H1 (cell line): ENCODE measurements at regions not wholly inside any gene's neighbourhood (a gene's known extent, or its start where the extent isn't known, plus 50 kb on each side); places are given as distances from the start of the nearest gene placed in this dataset.

ENCODE experiments used
- CTCF ChIA-PET: fragments of 300-600 bp; sonication (Branson Sonifier 250); formaldehyde crosslinking; loops from one replicate; lab custom pipeline; 2021; ENCODE audit not compliant: partially characterized antibody; lab: Charles Lee
- POLR2A ChIA-PET: fragments of 300-600 bp; sonication (Branson Sonifier 250); formaldehyde crosslinking; loops from one replicate; lab custom pipeline; 2021; ENCODE audit warnings: inconsistent platforms; ENCODE audit not compliant: partially characterized antibody; lab: Charles Lee
- DNase-seq, 2 experiments: peaks; one replicate each; pipeline versions ENCODE4 v3.0.0 to v3.0.0-alpha.2; 2010 to 2022; ENCODE audit warnings: low spot score in 2 of 2, low read depth in 1 of 2, mixed read lengths in 1 of 2
- FAIRE-seq: peaks from 2 replicates; lab custom pipeline; 2011; peaks lifted over from hg19 to GRCh38; lab: Jason Lieb, UNC
- H2AFZ ChIP-seq: 2 replicates; pipeline ENCODE4 v1.8.1; 2012; ENCODE audit warnings: low read length, inconsistent platforms
- H2AK5ac ChIP-seq: 2 replicates; pipeline ENCODE4 v1.6.1; 2013; ENCODE audit warnings: low read depth, low read length
- H2BK120ac ChIP-seq: replicated peaks from 2 replicates; pipeline ENCODE3; 2013; ENCODE audit warnings: low read depth, low read length, inconsistent platforms
- H2BK12ac ChIP-seq: 2 replicates; pipeline ENCODE4 v1.6.1; 2013; ENCODE audit warnings: low read depth, low read length
- H2BK15ac ChIP-seq: 2 replicates; pipeline ENCODE4 v1.6.1; 2013; ENCODE audit warnings: low read length
- H2BK20ac ChIP-seq: 2 replicates; pipeline ENCODE4 v1.6.1; 2013; ENCODE audit warnings: low read length
- H2BK5ac ChIP-seq: 2 replicates; pipeline ENCODE4 v1.6.1; 2013; ENCODE audit warnings: low read depth, low read length
- H3K14ac ChIP-seq: 2 replicates; pipeline ENCODE4 v1.6.1; 2013; ENCODE audit warnings: inconsistent platforms; ENCODE audit not compliant: insufficient read length
- H3K18ac ChIP-seq: 2 replicates; pipeline ENCODE4 v1.6.1; 2013; ENCODE audit warnings: low read length; ENCODE audit errors: extremely low read depth
- H3K23ac ChIP-seq: 2 replicates; pipeline ENCODE4 v1.6.1; 2013; ENCODE audit warnings: inconsistent platforms; ENCODE audit not compliant: insufficient read length
- H3K23me2 ChIP-seq: 2 replicates; pipeline ENCODE4 v1.6.1; 2013; ENCODE audit warnings: low read depth, low read length
- H3K27ac ChIP-seq: 2 replicates; pipeline ENCODE4 v1.6.1; 2011; ENCODE audit warnings: low read depth, low read length, inconsistent platforms
- H3K27me3 ChIP-seq, 4 experiments: replicated peaks in 1 of 4; 1 replicate in 1 of 4; 2 replicates in 3 of 4; pipeline versions ENCODE4 v1.6.1 to v1.8.1; 2011 to 2013; ENCODE audit warnings: low read length in 3 of 4, mild to moderate bottlenecking in 3 of 4, inconsistent platforms in 2 of 4, mixed read lengths in 2 of 4, moderate library complexity in 1 of 4; ENCODE audit not compliant: control insufficient read depth in 3 of 4, insufficient read depth in 3 of 4; ENCODE audit errors: extremely low read depth in 1 of 4
- H3K36me3 ChIP-seq, 4 experiments: 2 replicates each; pipeline versions ENCODE4 v1.6.1 to v1.8.1; 2011 to 2013; ENCODE audit warnings: mild to moderate bottlenecking in 4 of 4, low read length in 3 of 4, moderate library complexity in 2 of 4, control low read depth in 1 of 4, inconsistent platforms in 1 of 4; ENCODE audit not compliant: insufficient read depth in 4 of 4, control insufficient read depth in 2 of 4
- H3K4ac ChIP-seq: replicated peaks from 2 replicates; pipeline ENCODE3; 2013; ENCODE audit warnings: low read length, low read depth, mixed read lengths, inconsistent platforms; ENCODE audit not compliant: insufficient read length
- H3K4me1 ChIP-seq, 4 experiments: replicated peaks in 1 of 4; 1 replicate in 1 of 4; 2 replicates in 3 of 4; pipeline versions ENCODE4 v1.6.1 to v1.8.1; 2011 to 2013; ENCODE audit warnings: low read length in 3 of 4, inconsistent platforms in 2 of 4, mixed read lengths in 1 of 4; ENCODE audit not compliant: insufficient read depth in 4 of 4, control insufficient read depth in 3 of 4
- H3K4me2 ChIP-seq, 2 experiments: 2 replicates each; pipeline versions ENCODE4 v1.6.1 to v1.8.1; 2011 to 2013; ENCODE audit warnings: low read depth in 2 of 2, low read length in 2 of 2, control low read depth in 1 of 2, inconsistent platforms in 1 of 2, mild to moderate bottlenecking in 1 of 2; ENCODE audit not compliant: insufficient read depth in 1 of 2
- H3K4me3 ChIP-seq, 4 experiments: fragments of 200-600, 300-600 bp in 1 of 4; sonication (generic), shearing (Covaris generic), sonication (Bioruptor Twin) in 1 of 4; 2 replicates each; pipeline versions ENCODE4 v1.5.1 to v1.8.1; 2011 to 2016; ENCODE audit warnings: low read length in 4 of 4, low read depth in 3 of 4, control low read depth in 2 of 4, inconsistent platforms in 2 of 4, mild to moderate bottlenecking in 2 of 4, mixed read lengths in 1 of 4, moderate library complexity in 1 of 4; ENCODE audit not compliant: insufficient read depth in 2 of 4; ENCODE audit errors: extremely low read depth in 1 of 4
- H3K56ac ChIP-seq: replicated peaks from 2 replicates; pipeline ENCODE3; 2013; ENCODE audit warnings: low read depth, mild to moderate bottlenecking, mixed read lengths, low read length, inconsistent platforms; ENCODE audit not compliant: insufficient read length
- H3K79me1 ChIP-seq: 2 replicates; pipeline ENCODE4 v1.6.1; 2013; ENCODE audit warnings: low read depth, low read length, control low read depth
- H3K79me2 ChIP-seq, 2 experiments: 2 replicates each; pipeline versions ENCODE4 v1.6.1 to v1.8.1; 2012 to 2013; ENCODE audit warnings: low read length in 2 of 2, mild to moderate bottlenecking in 2 of 2, inconsistent platforms in 1 of 2; ENCODE audit not compliant: insufficient read depth in 2 of 2, control insufficient read depth in 1 of 2
- H3K9ac ChIP-seq, 4 experiments: replicated peaks in 1 of 4; 1 replicate in 1 of 4; 2 replicates in 3 of 4; pipeline versions ENCODE4 v1.6.1 to v1.8.1; 2011 to 2013; ENCODE audit warnings: low read depth in 3 of 4, low read length in 3 of 4, control low read depth in 2 of 4, mild to moderate bottlenecking in 2 of 4, moderate library complexity in 2 of 4, inconsistent platforms in 1 of 4; ENCODE audit errors: extremely low read depth in 1 of 4
- H3K9me3 ChIP-seq, 2 experiments: 2 replicates each; pipeline versions ENCODE4 v1.6.1 to v1.8.1; 2012 to 2013; ENCODE audit warnings: mild to moderate bottlenecking in 2 of 2, moderate library complexity in 2 of 2, control low read depth in 1 of 2, inconsistent platforms in 1 of 2, low read depth in 1 of 2, low read length in 1 of 2, mixed read lengths in 1 of 2; ENCODE audit not compliant: insufficient read depth in 2 of 2
- H4K20me1 ChIP-seq, 2 experiments: replicated peaks in 1 of 2; 2 replicates each; pipeline versions ENCODE3 to v1.8.1; 2011 to 2013; ENCODE audit warnings: inconsistent platforms in 2 of 2, low read length in 2 of 2, mild to moderate bottlenecking in 1 of 2; ENCODE audit not compliant: insufficient read depth in 2 of 2, control insufficient read depth in 1 of 2
- H4K5ac ChIP-seq: 2 replicates; pipeline ENCODE4 v1.6.1; 2013; ENCODE audit warnings: low read length, low read depth, mixed read lengths, inconsistent platforms; ENCODE audit not compliant: insufficient read length
- H4K8ac ChIP-seq: 2 replicates; pipeline ENCODE4 v1.8.0; 2013; ENCODE audit warnings: mild to moderate bottlenecking, moderate library complexity, low read length, inconsistent platforms; ENCODE audit not compliant: insufficient read depth; ENCODE audit errors: extremely low read depth
- H4K91ac ChIP-seq: replicated peaks from 2 replicates; pipeline ENCODE3; 2013; ENCODE audit warnings: low read length, mixed read lengths, inconsistent platforms; ENCODE audit not compliant: insufficient read length
- CHD2 ChIP-seq: IDR thresholded peaks from 2 replicates; pipeline ENCODE4 v1.6.1; 2012; ENCODE audit warnings: low read length, improper control_type of control experiment
- EP300 ChIP-seq, 2 experiments: IDR thresholded peaks; 1 replicate in 1 of 2; 2 replicates in 1 of 2; pipeline ENCODE4 v1.6.1; 2011 to 2012; ENCODE audit warnings: low read depth in 2 of 2, low read length in 2 of 2, mild to moderate bottlenecking in 2 of 2, borderline replicate concordance in 1 of 2, inconsistent platforms in 1 of 2, moderate library complexity in 1 of 2
- JUN ChIP-seq: IDR thresholded peaks from 2 replicates; pipeline ENCODE4 v1.6.1; 2011; ENCODE audit warnings: low read depth, mild to moderate bottlenecking, improper control_type of control experiment, low read length
- KDM5A ChIP-seq: fragments of 200-600 bp; IDR thresholded peaks from 2 replicates; pipeline ENCODE4 v1.7.1; 2012; ENCODE audit warnings: mild to moderate bottlenecking, low read length, inconsistent platforms, mixed read lengths
- SP2 ChIP-seq: IDR thresholded peaks from 2 replicates; pipeline ENCODE4 v1.6.1; 2012; ENCODE audit warnings: mild to moderate bottlenecking, low read length, inconsistent platforms
- WGBS, 2 experiments: shearing (Covaris generic) in 1 of 2; methylation state at CpG; one replicate each; pipeline versions ENCODE4 v1.1.6 to v1.1.7; 2013 to 2015; ENCODE audit warnings: low lambda C conversion rate in 2 of 2, mixed read lengths in 2 of 2, inconsistent platforms in 1 of 2, low coverage in 1 of 2, missing lambda C conversion rate in 1 of 2; ENCODE audit not compliant: insufficient replicate concordance in 2 of 2, insufficient coverage in 1 of 2, insufficient read length in 1 of 2; ENCODE audit errors: extremely low coverage in 1 of 2, missing lambda C conversion rate in 1 of 2; 5-methylcytosine and 5-hydroxymethylcytosine counted together
- TF ChIP-seq, protein P1 (sequence below): IDR thresholded peaks from 2 replicates; pipeline ENCODE4 v1.6.1; 2012; ENCODE audit warnings: inconsistent platforms

- Histone ChIP-seq H3K4me3 (no peak overlapping the region), H3K4ac (no peak overlapping the region), H3K4me2 (no peak overlapping the region), H3K23ac (no peak overlapping the region), H3K23me2 (no peaks in the 10 kb centered on the region; the same call in 1 of the 2 replicates), H3K14ac (no peak overlapping the region), H2BK12ac (no peak overlapping the region), H3K9me3 (no peaks in the 10 kb centered on the region), H4K5ac (no peak overlapping the region), H2AFZ (no peak overlapping the region), H2BK15ac (no peak overlapping the region), H4K91ac (no peak overlapping the region), H4K8ac (no peak overlapping the region; the same call in 1 of the 2 replicates), H4K20me1 (no peaks in the 10 kb centered on the region), H3K79me1 (no peaks in the 10 kb centered on the region), H2BK5ac (no peak overlapping the region), H3K27me3 (no peaks in the 10 kb centered on the region), H3K36me3 (no peaks in the 10 kb centered on the region), H2AK5ac (no peak overlapping the region), H3K56ac (no peak overlapping the region), H3K27ac (no peak overlapping the region), H3K18ac (no peak overlapping the region), H2BK20ac (no peak overlapping the region), H3K79me2 (no peaks in the 10 kb centered on the region), H2BK120ac (no peak overlapping the region), H3K4me1 (peaks cover 0 to 3% (median under 1%) of the 10 kb centered on the region in 4 experiments; a peak in 2 of 7 replicates), H3K9ac (no peak overlapping the region)
- WGBS, 2 experiments = 92% methylated on average over 6 of the region's 6 CpGs; no CpG with 5 or more reads in 1 of the 2 experiments
- CTCF ChIA-PET = interaction anchor here (0.6 to 2.5 kb wide), 15 partner anchors 9 to 240 kb away, joined by 3 to 7 read pairs (median 3); no protein-coding TSS in a partner anchor
- POLR2A ChIA-PET = interaction anchor here (1.0 to 1.1 kb wide), 2 partner anchors 54 kb away, joined by 3 read pairs; no protein-coding TSS in a partner anchor
- FAIRE-seq = no peak
- DNase-seq = no peak
- TF ChIP-seq EP300 (IDR thresholded peaks at IDR 0.05; ENCODE audit: borderline replicate concordance in 1 of 2, low read depth in 2 of 2, low read length in 2 of 2) = no peak
- TF ChIP-seq CHD2 = no peak
- TF ChIP-seq SP2 = no peak
- no peak for TF ChIP-seq KDM5A
- TF ChIP-seq, protein P1, sequence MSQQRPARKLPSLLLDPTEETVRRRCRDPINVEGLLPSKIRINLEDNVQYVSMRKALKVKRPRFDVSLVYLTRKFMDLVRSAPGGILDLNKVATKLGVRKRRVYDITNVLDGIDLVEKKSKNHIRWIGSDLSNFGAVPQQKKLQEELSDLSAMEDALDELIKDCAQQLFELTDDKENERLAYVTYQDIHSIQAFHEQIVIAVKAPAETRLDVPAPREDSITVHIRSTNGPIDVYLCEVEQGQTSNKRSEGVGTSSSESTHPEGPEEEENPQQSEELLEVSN = no peak
- no peak for TF ChIP-seq JUN
Measured at GRCh38 chr7:73973091-73973490, 54.9 kb upstream of the ELN start.
